ENCODE measurements at regions not wholly inside any gene's neighbourhood (a gene's known extent, or its start where the extent isn't known, plus 50 kb on each side); places are given as distances from the start of the nearest gene placed in this dataset.

DNA sequence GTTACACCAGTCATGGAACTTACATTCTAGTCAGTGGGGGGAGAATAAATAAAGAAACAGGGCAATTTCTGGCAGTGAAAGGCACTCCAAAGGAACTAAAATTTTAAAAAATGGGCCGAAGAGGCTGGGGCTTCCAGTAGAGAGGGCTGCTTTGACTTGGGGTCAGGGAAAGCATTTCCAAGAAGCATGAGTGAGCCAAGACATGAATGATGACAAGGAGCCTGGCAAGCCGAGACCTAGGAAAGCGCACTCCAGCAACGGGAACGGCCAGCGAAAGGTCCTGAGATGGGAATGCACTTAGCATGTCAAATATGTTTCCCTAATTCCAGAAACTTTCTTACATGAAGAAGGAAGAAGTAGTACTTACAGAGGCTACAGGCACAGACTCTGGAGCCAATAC, 95.4 kb upstream of the NGF start:
- TF ChIP-seq POLR2A (IDR thresholded peaks at IDR 0.05) = no peak
- TF ChIP-seq, protein P1, sequence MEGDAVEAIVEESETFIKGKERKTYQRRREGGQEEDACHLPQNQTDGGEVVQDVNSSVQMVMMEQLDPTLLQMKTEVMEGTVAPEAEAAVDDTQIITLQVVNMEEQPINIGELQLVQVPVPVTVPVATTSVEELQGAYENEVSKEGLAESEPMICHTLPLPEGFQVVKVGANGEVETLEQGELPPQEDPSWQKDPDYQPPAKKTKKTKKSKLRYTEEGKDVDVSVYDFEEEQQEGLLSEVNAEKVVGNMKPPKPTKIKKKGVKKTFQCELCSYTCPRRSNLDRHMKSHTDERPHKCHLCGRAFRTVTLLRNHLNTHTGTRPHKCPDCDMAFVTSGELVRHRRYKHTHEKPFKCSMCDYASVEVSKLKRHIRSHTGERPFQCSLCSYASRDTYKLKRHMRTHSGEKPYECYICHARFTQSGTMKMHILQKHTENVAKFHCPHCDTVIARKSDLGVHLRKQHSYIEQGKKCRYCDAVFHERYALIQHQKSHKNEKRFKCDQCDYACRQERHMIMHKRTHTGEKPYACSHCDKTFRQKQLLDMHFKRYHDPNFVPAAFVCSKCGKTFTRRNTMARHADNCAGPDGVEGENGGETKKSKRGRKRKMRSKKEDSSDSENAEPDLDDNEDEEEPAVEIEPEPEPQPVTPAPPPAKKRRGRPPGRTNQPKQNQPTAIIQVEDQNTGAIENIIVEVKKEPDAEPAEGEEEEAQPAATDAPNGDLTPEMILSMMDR (IDR thresholded peaks at IDR 0.05) = no peak
